HepG2 (cell line): ENCODE measurements at regions not wholly inside any gene's neighbourhood (a gene's known extent, or its start where the extent isn't known, plus 50 kb on each side); places are given as distances from the start of the nearest gene placed in this dataset.

Source experiments
- ATAC-seq: fragments of 200-7000 bp; cut with Tn5 transposase; 3 replicates; pipeline ENCODE4 v1.9.1; 2020; ENCODE audit warnings: mild to moderate bottlenecking, moderate library complexity
- BruUV-seq: library from RNA; stranded (reverse); fragments of 400-500 nt; replicated peaks from 2 replicates; lab custom pipeline; 2021; lab: Mats Ljungman, UMichigan
- CTCF ChIA-PET: fragments of 300-600 bp; formaldehyde crosslinking; extraction: SDS; loops from one replicate; lab custom pipeline; 2021; ENCODE audit warnings: low total read pairs, inconsistent platforms, low intra/inter-chr PET ratio; lab: Yijun Ruan, JAX
- POLR2A ChIA-PET: fragments of 350-600 bp; sonication (Branson Sonifier 250); formaldehyde crosslinking; loops from one replicate; lab custom pipeline; 2020; ENCODE audit warnings: antibody characterized with exemption, inconsistent platforms; lab: Yijun Ruan, JAX
- DNase-seq: peaks from one replicate; pipeline ENCODE4 v3.0.0-alpha.2; 2015; ENCODE audit warnings: low spot score
- FAIRE-seq: peaks from 3 replicates; lab custom pipeline; 2011; peaks lifted over from hg19 to GRCh38; lab: Jason Lieb, UNC
- H2AFZ ChIP-seq: one replicate; pipeline ENCODE4 v1.6.1; 2011; ENCODE audit warnings: low read length, inconsistent platforms
- H3K27ac ChIP-seq: fragments of 300-600 bp; 3 replicates; pipeline ENCODE4 v1.8.0; 2011; ENCODE audit warnings: mixed run types, mild to moderate bottlenecking, mixed read lengths, low read length, inconsistent platforms; ENCODE audit not compliant: insufficient read depth; ENCODE audit errors: extremely low read length
- H3K27me3 ChIP-seq, 2 experiments: fragments of 200-600 bp in 1 of 2; 2 replicates in 1 of 2; 3 replicates in 1 of 2; pipeline versions ENCODE4 v1.6.0 to v1.8.0; 2011; ENCODE audit warnings: low read length in 2 of 2, mild to moderate bottlenecking in 2 of 2, moderate library complexity in 2 of 2, inconsistent platforms in 1 of 2; ENCODE audit not compliant: insufficient read depth in 2 of 2, control insufficient read depth in 1 of 2
- H3K36me3 ChIP-seq, 2 experiments: fragments of 200-600 bp in 1 of 2; replicated peaks in 1 of 2; 2 replicates in 1 of 2; 3 replicates in 1 of 2; pipeline versions ENCODE4 v1.5.1 to v1.8.0; 2011; ENCODE audit warnings: low read length in 2 of 2, inconsistent platforms in 1 of 2; ENCODE audit not compliant: insufficient read depth in 2 of 2, control insufficient read depth in 1 of 2
- H3K4me1 ChIP-seq: 2 replicates; pipeline ENCODE4 v1.5.1; 2012; ENCODE audit warnings: low read length, inconsistent platforms; ENCODE audit not compliant: insufficient read depth
- H3K4me2 ChIP-seq: 2 replicates; pipeline ENCODE4 v1.6.0; 2011; ENCODE audit warnings: low read depth, low read length, inconsistent platforms
- H3K4me3 ChIP-seq, 3 experiments: fragments of 200-600 bp in 1 of 3; sonication (generic), shearing (Covaris generic) in 1 of 3; replicated peaks in 1 of 3; 2 replicates each; pipeline ENCODE4 v1.5.1; 2011 to 2016; ENCODE audit warnings: low read length in 3 of 3, inconsistent platforms in 2 of 3, low read depth in 2 of 3, mild to moderate bottlenecking in 2 of 3, control low read depth in 1 of 3, mixed read lengths in 1 of 3; ENCODE audit not compliant: insufficient read depth in 1 of 3
- H3K79me2 ChIP-seq: one replicate; pipeline ENCODE4 v1.6.1; 2011; ENCODE audit warnings: low read length, inconsistent platforms; ENCODE audit not compliant: insufficient read depth
- H3K9ac ChIP-seq: 2 replicates; pipeline ENCODE4 v1.6.0; 2011; ENCODE audit warnings: mild to moderate bottlenecking, low read depth, low read length, inconsistent platforms; ENCODE audit not compliant: insufficient read depth
- H3K9me3 ChIP-seq: 2 replicates; pipeline ENCODE4 v1.5.1; 2012; ENCODE audit warnings: mild to moderate bottlenecking, low read length
- H4K20me1 ChIP-seq: 2 replicates; pipeline ENCODE4 v1.6.0; 2011; ENCODE audit warnings: inconsistent platforms, mild to moderate bottlenecking, low read length, moderate library complexity; ENCODE audit not compliant: insufficient read depth
- ATRX ChIP-seq: sonication (generic); formaldehyde crosslinking; IDR thresholded peaks from 2 replicates; pipeline ENCODE4 v1.4.0; 2020; ENCODE audit warnings: missing genetic modification reagents, borderline replicate concordance
- CSRNP2 ChIP-seq: sonication (generic); formaldehyde crosslinking; conservative IDR thresholded peaks from 2 replicates; pipeline ENCODE4 v1.8.0; 2022; ENCODE audit warnings: low read depth, missing genetic modification reagents
- GLI4 ChIP-seq: sonication (generic); formaldehyde crosslinking; IDR thresholded peaks from 2 replicates; pipeline ENCODE4 v1.5.1; 2020; ENCODE audit warnings: missing genetic modification reagents, mild to moderate bottlenecking, moderate library complexity, borderline replicate concordance
- JUNB ChIP-seq: sonication (generic); formaldehyde crosslinking; IDR thresholded peaks from 2 replicates; pipeline ENCODE4 v1.8.0; 2022; ENCODE audit warnings: missing genetic modification reagents, mild to moderate bottlenecking, borderline replicate concordance
- KAT7 ChIP-seq: IDR thresholded peaks from 2 replicates; pipeline ENCODE4 v1.6.1; 2018; ENCODE audit warnings: borderline replicate concordance, missing compliant biosample characterization
- MYC ChIP-seq: sonication (generic); formaldehyde crosslinking; IDR thresholded peaks from 2 replicates; pipeline ENCODE4 v1.9.0; 2021; ENCODE audit warnings: missing genetic modification reagents, borderline replicate concordance
- NBN ChIP-seq: fragments of 450-650 bp; conservative IDR thresholded peaks from 2 replicates; pipeline ENCODE4 v1.6.1; 2017
- NONO ChIP-seq, 2 experiments: fragments of 450-650 bp in 1 of 2; sonication (generic) in 1 of 2; formaldehyde crosslinking in 1 of 2; IDR thresholded peaks in 1 of 2; conservative IDR thresholded peaks in 1 of 2; 2 replicates each; pipeline versions ENCODE4 v1.6.1 to v1.8.0; 2017 to 2022; ENCODE audit warnings: mild to moderate bottlenecking in 1 of 2, missing genetic modification reagents in 1 of 2, moderate library complexity in 1 of 2
- NPAS2 ChIP-seq: sonication (generic); formaldehyde crosslinking; IDR thresholded peaks from 2 replicates; pipeline ENCODE4 v1.8.0; 2022; ENCODE audit warnings: mild to moderate bottlenecking, missing genetic modification reagents, borderline replicate concordance
- RFX5 ChIP-seq: IDR thresholded peaks from 2 replicates; pipeline ENCODE4 v1.6.1; 2011; ENCODE audit warnings: low read depth, low read length, improper control_type of control experiment
- TBP ChIP-seq: sonication (generic); formaldehyde crosslinking; IDR thresholded peaks from 2 replicates; pipeline ENCODE4 v1.5.0; 2020; ENCODE audit warnings: missing genetic modification reagents
- TGIF2 ChIP-seq: IDR thresholded peaks from 2 replicates; pipeline ENCODE4 v1.6.1; 2016; ENCODE audit warnings: control low read depth, missing compliant biosample characterization
- TRIM24 ChIP-seq: sonication (generic); formaldehyde crosslinking; IDR thresholded peaks from 2 replicates; pipeline ENCODE4 v1.8.0; 2022; ENCODE audit warnings: mild to moderate bottlenecking, missing genetic modification reagents
- ZNF333 ChIP-seq: sonication (generic); formaldehyde crosslinking; IDR thresholded peaks from 2 replicates; pipeline ENCODE4 v1.4.0; 2020; ENCODE audit warnings: mild to moderate bottlenecking, missing genetic modification reagents, borderline replicate concordance
- ZNF468 ChIP-seq: sonication (generic); formaldehyde crosslinking; IDR thresholded peaks from 2 replicates; pipeline ENCODE4 v1.8.0; 2022; ENCODE audit warnings: mild to moderate bottlenecking, moderate library complexity, missing genetic modification reagents
- ZNF572 ChIP-seq: sonication (generic); formaldehyde crosslinking; IDR thresholded peaks from 2 replicates; pipeline ENCODE4 v1.5.1; 2020; ENCODE audit warnings: mild to moderate bottlenecking, missing genetic modification reagents
- ZNF619 ChIP-seq: sonication (generic); formaldehyde crosslinking; IDR thresholded peaks from 2 replicates; pipeline ENCODE4 v1.4.0; 2020; ENCODE audit warnings: mild to moderate bottlenecking, missing genetic modification reagents
- ZNF646 ChIP-seq: sonication (generic); formaldehyde crosslinking; IDR thresholded peaks from 2 replicates; pipeline ENCODE4 v1.9.0; 2021; ENCODE audit warnings: mild to moderate bottlenecking, missing genetic modification reagents
- ZSCAN29 ChIP-seq: sonication (generic); formaldehyde crosslinking; conservative IDR thresholded peaks from 2 replicates; pipeline ENCODE4 v1.4.0; 2020; ENCODE audit warnings: mild to moderate bottlenecking, missing genetic modification reagents
- WGBS: methylation state at CpG from one replicate; pipeline ENCODE4 v1.1.6; 2017; ENCODE audit warnings: low lambda C conversion rate; 5-methylcytosine and 5-hydroxymethylcytosine counted together
- in situ Hi-C: cut with HindIII; loops from 2 replicates; pipeline ENCODE4 v1.10.0; 2017; ENCODE audit warnings: low pct_unique_long_range_greater_than_20kb; ENCODE audit not compliant: extremely low pct_ligation_motif_present
- intact Hi-C: fragments of 100-400 bp; cut with micrococcal nuclease; formaldehyde crosslinking; loops from one replicate; pipeline ENCODE4 v1.10.0; 2022; ENCODE audit not compliant: unreplicated experiment

- TF ChIP-seq ZNF646 (CRISPR knock-in tag) (no peak), ATRX (no peak), ZNF468 (no peak), ZSCAN29 (CRISPR knock-in tag) (no peak), ZNF333 (CRISPR knock-in tag) (no peak)
- TF ChIP-seq, all 625 proteins: peak for 0
Measured at GRCh38 chr21:19148056-19148455, 744.5 kb upstream of the TMPRSS15 start (continued).

- no peak for FAIRE-seq
- Histone ChIP-seq H3K36me3 (no peaks in the 10 kb centered on the region), H3K79me2 (no peaks in the 10 kb centered on the region), H3K4me3 (no peak overlapping the region), H3K9me3 (peaks cover 66% of the 10 kb centered on the region), H3K9ac (no peak overlapping the region), H3K27me3 (no peaks in the 10 kb centered on the region), H3K4me2 (no peak overlapping the region), H3K27ac (no peak overlapping the region), H4K20me1 (no peaks in the 10 kb centered on the region), H3K4me1 (no peaks in the 10 kb centered on the region), H2AFZ (no peak overlapping the region)
- WGBS, result 8% methylated on average over 4 of the region's 4 CpGs
- BruUV-seq, result no TSS peak
- ChIA-PET POLR2A (no interaction called here), CTCF (no interaction called here)
- intact Hi-C loops (no loop called here), in situ Hi-C loops (no loop called here)
- ATAC-seq, result no peak
- no peak for DNase-seq
- TF ChIP-seq TRIM24 (CRISPR knock-in tag) (no peak), JUNB (CRISPR knock-in tag) (no peak), GLI4 (CRISPR knock-in tag) (no peak), CSRNP2 (CRISPR knock-in tag) (no peak), NPAS2 (CRISPR knock-in tag) (no peak), TGIF2 (no peak), ZNF619 (CRISPR knock-in tag) (no peak), TBP (CRISPR knock-in tag) (no peak), ZNF572 (CRISPR knock-in tag) (no peak), MYC (no peak), NONO (IDR thresholded peaks at IDR 0.05) (no peak), NONO (CRISPR knock-in tag; conservative IDR thresholded peaks at IDR 0.05) (no peak), NBN (no peak), RFX5 (no peak), KAT7 (CRISPR knock-in tag) (no peak)
Measured at GRCh38 chr21:19171585-19171984, 768.0 kb upstream of the TMPRSS15 start.
